Upper lobe of left lung (tissue), 4 donors: ENCODE measurements at regions not wholly inside any gene's neighbourhood (a gene's known extent, or its start where the extent isn't known, plus 50 kb on each side); places are given as distances from the start of the nearest gene placed in this dataset.

Source experiments
- CTCF ChIP-seq, 6 experiments: fragments of 450-650 bp in 4 of 6; fragments of 200-600 bp in 2 of 6; sonication (generic) in 2 of 6; IDR thresholded peaks; one replicate each; pipeline ENCODE4 v1.5.1; 2016 to 2019; ENCODE audit warnings: antibody characterized with exemption in 6 of 6
- EP300 ChIP-seq, 4 donors: sonication (generic); formaldehyde crosslinking; IDR thresholded peaks; one replicate each; pipeline ENCODE4 v1.5.1; 2017; ENCODE audit warnings: antibody characterized with exemption in 4 of 4, control low read depth in 2 of 4
- POLR2A ChIP-seq, 4 donors: fragments of 450-650 bp; IDR thresholded peaks; one replicate each; pipeline ENCODE4 v1.5.1; 2016 to 2017; ENCODE audit warnings: antibody characterized with exemption in 4 of 4, mild to moderate bottlenecking in 2 of 4
- POLR2AphosphoS5 ChIP-seq, 2 donors: sonication (generic); formaldehyde crosslinking; IDR thresholded peaks; one replicate each; pipeline ENCODE4 v1.5.1; 2017; ENCODE audit warnings: antibody characterized with exemption in 2 of 2

GRCh38 chr5:9878206-9878605, 248.1 kb upstream of the TAS2R1 start:
- TF ChIP-seq EP300 (IDR thresholded peaks at IDR 0.05) (no peak), CTCF (IDR thresholded peaks at IDR 0.05) (no peak), POLR2A (IDR thresholded peaks at IDR 0.05) (no peak), POLR2AphosphoS5 (IDR thresholded peaks at IDR 0.05) (no peak)
